ENCODE measurements at regions not wholly inside any gene's neighbourhood (a gene's known extent, or its start where the extent isn't known, plus 50 kb on each side); places are given as distances from the start of the nearest gene placed in this dataset.

- no peaks in the 10 kb centered on the region for H3K36me3 Mint-ChIP-seq
These were observed 97.7 kb upstream of the CTDP1 start for GRCh38 chr18:79581911-79582310.

GRCh38 chr18:79582978-79583377 is 96.6 kb upstream of the CTDP1 start:
- no peaks in the 10 kb centered on the region for H3K9me3 ChIP-seq (ENCODE audit: control insufficient read depth, insufficient read depth, low read length)
- DNase-seq (no peak), ATAC-seq (no peak)
- no peaks in the 10 kb centered on the region for H3K4me1 Mint-ChIP-seq
- no peak for TF ChIP-seq CTCF (IDR thresholded peaks at IDR 0.05)
- H3K4me3 Mint-ChIP-seq = no peak overlapping the region
- 88% methylated on average over 8 of the region's 8 CpGs for WGBS (ENCODE audit: insufficient coverage)
- intact Hi-C loops (cut with micrococcal nuclease) = no loop called here
- no peaks in the 10 kb centered on the region for H3K36me3 ChIP-seq (ENCODE audit: control insufficient read depth, insufficient read depth, low read length)
- H3K9me3 Mint-ChIP-seq = no peaks in the 10 kb centered on the region
- H3K27ac Mint-ChIP-seq = no peak overlapping the region
- no peaks in the 10 kb centered on the region for H3K4me1 ChIP-seq (ENCODE audit: control insufficient read depth, insufficient read depth, low read length)
- peaks cover 0 to 3% of the 10 kb centered on the region in 2 donors for H3K27me3 Mint-ChIP-seq (ENCODE audit: low read depth in 2 of 2)
- no peaks in the 10 kb centered on the region for H3K27me3 ChIP-seq (ENCODE audit: control insufficient read depth, insufficient read depth, low read length)
- no peak overlapping the region for H3K4me3 ChIP-seq (ENCODE audit: low read length)
- no peaks in the 10 kb centered on the region for H3K36me3 Mint-ChIP-seq
- H3K27ac ChIP-seq (ENCODE audit: low read length) = no peak overlapping the region

More at GRCh38 chr18:79581911-79582310, 97.7 kb upstream of the CTDP1 start:
- Histone ChIP-seq H3K4me3 (ENCODE audit: low read length) (no peak overlapping the region), H3K9me3 (ENCODE audit: control insufficient read depth, insufficient read depth, low read length) (no peaks in the 10 kb centered on the region), H3K27ac (ENCODE audit: low read length) (no peak overlapping the region), H3K27me3 (ENCODE audit: control insufficient read depth, insufficient read depth, low read length) (no peaks in the 10 kb centered on the region), H3K4me1 (ENCODE audit: control insufficient read depth, insufficient read depth, low read length) (no peaks in the 10 kb centered on the region), H3K36me3 (ENCODE audit: control insufficient read depth, insufficient read depth, low read length) (no peaks in the 10 kb centered on the region)
- TF ChIP-seq CTCF (IDR thresholded peaks at IDR 0.05) = no peak
- WGBS (ENCODE audit: insufficient coverage) = 98% methylated on average over 8 of the region's 8 CpGs
- ATAC-seq (no peak), DNase-seq (no peak)
- Mint-ChIP-seq H3K4me3 (no peak overlapping the region), H3K4me1 (no peaks in the 10 kb centered on the region), H3K9me3 (no peaks in the 10 kb centered on the region), H3K27ac (no peak overlapping the region), H3K27me3 (ENCODE audit: low read depth in 2 of 2) (peaks cover 0 to 3% of the 10 kb centered on the region in 2 donors)
- intact Hi-C loops (cut with micrococcal nuclease) = no loop called here

GRCh38 chr18:79583426-79583825 is 96.2 kb upstream of the CTDP1 start:
- no peak for TF ChIP-seq CTCF (IDR thresholded peaks at IDR 0.05)
- Mint-ChIP-seq H3K9me3 (no peaks in the 10 kb centered on the region), H3K4me1 (no peaks in the 10 kb centered on the region), H3K27ac (no peak overlapping the region), H3K4me3 (no peak overlapping the region), H3K27me3 (ENCODE audit: low read depth in 2 of 2) (peaks cover 0 to 3% of the 10 kb centered on the region in 2 donors), H3K36me3 (no peaks in the 10 kb centered on the region)
- no peaks in the 10 kb centered on the region for H3K36me3 ChIP-seq (ENCODE audit: control insufficient read depth, insufficient read depth, low read length)
- 95% methylated on average over 13 of the region's 13 CpGs for WGBS (ENCODE audit: insufficient coverage)
- no peaks in the 10 kb centered on the region for H3K9me3 ChIP-seq (ENCODE audit: control insufficient read depth, insufficient read depth, low read length)
- intact Hi-C loops (cut with micrococcal nuclease) = no loop called here
- no peak overlapping the region for H3K4me3 ChIP-seq (ENCODE audit: low read length)
- ATAC-seq (no peak), DNase-seq (no peak)
- no peaks in the 10 kb centered on the region for H3K27me3 ChIP-seq (ENCODE audit: control insufficient read depth, insufficient read depth, low read length)
- H3K4me1 ChIP-seq (ENCODE audit: control insufficient read depth, insufficient read depth, low read length) = no peaks in the 10 kb centered on the region
- no peak overlapping the region for H3K27ac ChIP-seq (ENCODE audit: low read length)

- Histone ChIP-seq H3K36me3 (ENCODE audit: control insufficient read depth, insufficient read depth, low read length) (no peaks in the 10 kb centered on the region), H3K4me1 (ENCODE audit: control insufficient read depth, insufficient read depth, low read length) (no peaks in the 10 kb centered on the region), H3K4me3 (ENCODE audit: low read length) (no peak overlapping the region), H3K27me3 (ENCODE audit: control insufficient read depth, insufficient read depth, low read length) (no peaks in the 10 kb centered on the region), H3K9me3 (ENCODE audit: control insufficient read depth, insufficient read depth, low read length) (no peaks in the 10 kb centered on the region), H3K27ac (ENCODE audit: low read length) (no peak overlapping the region)
- DNase-seq (no peak), ATAC-seq (no peak)
- Mint-ChIP-seq H3K27me3 (ENCODE audit: low read depth in 2 of 2) (peaks cover 0 to 3% of the 10 kb centered on the region in 2 donors), H3K27ac (no peak overlapping the region), H3K4me1 (no peaks in the 10 kb centered on the region), H3K4me3 (no peak overlapping the region), H3K9me3 (no peaks in the 10 kb centered on the region), H3K36me3 (no peaks in the 10 kb centered on the region)
- no peak for TF ChIP-seq CTCF (IDR thresholded peaks at IDR 0.05)
- 79% methylated on average over 15 of the region's 15 CpGs for WGBS (ENCODE audit: insufficient coverage)
- intact Hi-C loops (cut with micrococcal nuclease) = no loop called here
These were observed 95.6 kb upstream of the CTDP1 start for GRCh38 chr18:79583984-79584401.

Measured in natural killer cell (primary cell).